ENCODE measurements at regions not wholly inside any gene's neighbourhood (a gene's known extent, or its start where the extent isn't known, plus 50 kb on each side); places are given as distances from the start of the nearest gene placed in this dataset.

DNA sequence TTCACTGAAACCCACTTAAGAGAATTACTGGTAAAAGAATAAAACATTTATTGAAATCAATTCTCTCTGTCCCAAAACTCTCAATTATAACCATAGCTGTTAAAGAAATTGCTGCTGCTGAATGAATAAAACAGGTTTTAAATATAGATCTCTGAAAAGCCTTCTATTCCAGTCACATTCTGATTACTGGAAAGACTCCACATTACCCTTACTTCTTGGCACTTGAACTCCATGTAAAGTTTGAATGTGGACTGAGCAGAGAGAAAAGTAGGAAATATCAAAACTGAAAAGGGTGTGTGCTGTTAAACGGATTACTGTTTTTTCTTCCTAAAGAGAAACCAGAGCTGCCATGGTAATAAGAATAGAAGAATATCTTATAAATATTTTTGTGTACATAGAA, 655.3 kb upstream of the SETBP1 start:
- ATAC-seq = no peak

DNA sequence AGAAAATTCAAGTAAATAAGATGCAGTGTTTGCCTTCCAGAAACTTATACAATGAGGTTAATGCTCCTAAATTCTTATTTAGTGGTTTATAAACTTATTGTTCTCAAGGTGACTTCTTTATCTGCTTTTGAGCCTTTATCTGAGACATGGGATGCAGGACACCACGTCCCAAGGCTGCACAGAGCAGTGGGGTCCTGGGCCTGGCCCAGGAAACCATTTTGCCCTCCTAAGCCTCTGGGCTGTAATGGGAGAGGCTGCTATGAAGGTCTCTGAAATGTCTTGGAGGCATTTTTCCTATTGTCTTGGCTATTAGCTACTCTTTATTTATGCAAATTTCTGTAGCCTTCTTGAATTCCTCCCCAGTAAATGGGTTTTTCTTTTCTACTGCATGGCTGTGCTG, 652.6 kb upstream of the SETBP1 start:
- no peak for ATAC-seq

DNA sequence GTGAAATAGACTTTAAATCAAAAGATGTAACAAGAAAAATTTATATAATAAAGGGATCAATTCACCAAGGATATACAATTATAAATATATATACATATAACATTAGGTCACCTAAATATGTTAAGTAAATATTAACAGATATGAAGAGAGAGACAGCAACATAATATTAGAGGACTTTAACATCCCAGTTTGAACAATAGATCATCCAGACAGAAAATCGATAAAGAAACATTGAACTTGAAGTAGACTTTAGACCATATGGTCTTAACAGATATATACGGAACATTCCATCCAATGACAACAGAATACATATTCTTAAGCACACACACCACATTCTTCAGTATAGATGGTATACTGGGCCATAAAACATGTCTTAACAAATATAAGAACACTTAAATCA, 649.6 kb upstream of the SETBP1 start:
- no peak for ATAC-seq

DNA sequence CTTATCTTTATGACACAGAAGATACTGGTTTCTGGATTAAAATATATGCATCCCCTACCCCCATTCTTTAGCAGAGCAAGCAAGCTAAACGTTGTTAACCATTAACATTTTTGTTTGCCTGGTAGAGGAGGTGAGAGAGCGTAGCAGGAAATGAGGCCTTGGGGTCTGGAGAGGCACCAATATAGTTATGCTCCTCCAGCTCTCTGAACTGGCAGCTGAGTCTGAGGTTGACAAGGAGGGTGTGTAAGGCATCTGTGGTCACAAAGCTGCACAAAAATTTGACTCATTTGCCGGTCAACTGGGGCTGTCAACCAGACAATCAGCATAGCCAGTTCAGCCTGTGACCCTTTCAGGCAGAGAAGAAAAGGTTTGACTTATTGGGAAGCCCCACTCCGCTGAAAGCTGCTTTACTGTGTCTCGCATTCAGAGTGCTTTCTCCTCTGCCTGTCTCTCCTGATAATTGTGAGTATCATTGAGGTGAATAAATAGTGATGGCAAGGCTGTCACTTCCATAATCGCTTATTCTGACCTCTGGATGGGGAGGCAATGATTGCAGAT, 647.5 kb upstream of the SETBP1 start:
- no peak for ATAC-seq

DNA sequence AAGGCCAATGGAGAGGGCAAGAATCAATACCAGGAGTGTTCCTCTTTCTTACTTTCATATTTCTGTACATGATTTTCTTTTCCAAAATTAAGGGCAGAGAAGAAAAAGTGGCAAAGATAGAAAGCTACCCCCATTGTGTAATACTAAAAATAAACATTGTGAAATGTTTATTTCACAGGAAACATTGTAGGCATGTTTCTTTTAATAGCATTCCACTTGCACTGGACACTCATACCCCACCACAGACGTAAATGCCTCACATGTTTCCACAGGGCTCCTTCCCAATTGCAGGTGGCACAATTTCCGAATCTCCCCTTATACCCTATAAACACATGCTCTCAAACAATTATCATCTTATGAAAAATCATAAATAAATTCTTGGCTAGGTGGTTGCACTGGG, 645.1 kb upstream of the SETBP1 start:
- no peak for ATAC-seq

DNA sequence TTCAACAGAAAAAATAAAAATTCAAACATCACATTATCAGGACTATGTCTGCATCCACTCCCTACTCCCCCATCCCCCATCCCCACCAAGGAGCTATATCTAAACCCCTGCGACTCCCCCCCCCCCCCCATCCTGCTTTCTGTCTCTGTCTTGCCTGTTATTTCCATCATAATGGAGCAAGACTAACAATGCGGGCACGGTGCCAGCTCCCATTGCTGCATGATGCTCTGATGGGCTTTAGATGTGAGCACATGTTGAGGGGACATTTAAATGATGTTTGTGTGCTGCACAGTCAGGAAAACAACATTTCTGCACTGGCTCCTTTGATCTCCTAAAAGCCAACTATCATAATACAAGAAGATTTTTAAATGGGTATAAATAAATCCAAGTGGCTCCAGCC, 644.2 kb upstream of the SETBP1 start:
- no peak for ATAC-seq

DNA sequence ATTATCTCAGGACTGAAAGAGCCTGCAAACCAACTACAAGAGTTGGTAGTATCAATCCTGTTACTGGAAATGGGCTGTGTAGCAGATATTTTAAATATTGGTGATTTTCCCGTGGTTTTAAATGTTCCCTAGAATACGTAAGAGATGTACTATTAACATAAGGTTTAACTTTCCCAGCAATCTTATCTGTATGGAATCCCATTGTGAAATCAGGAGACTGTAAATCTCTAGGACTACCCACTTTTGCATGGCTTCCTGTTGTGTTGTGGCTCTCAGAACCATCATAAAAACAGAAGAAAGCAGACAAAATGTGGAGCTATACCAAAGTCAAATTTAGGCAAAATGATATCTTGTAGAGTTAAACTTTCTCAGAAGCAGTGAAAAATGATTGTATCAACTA, 641.5 kb upstream of the SETBP1 start:
- no peak for ATAC-seq

DNA sequence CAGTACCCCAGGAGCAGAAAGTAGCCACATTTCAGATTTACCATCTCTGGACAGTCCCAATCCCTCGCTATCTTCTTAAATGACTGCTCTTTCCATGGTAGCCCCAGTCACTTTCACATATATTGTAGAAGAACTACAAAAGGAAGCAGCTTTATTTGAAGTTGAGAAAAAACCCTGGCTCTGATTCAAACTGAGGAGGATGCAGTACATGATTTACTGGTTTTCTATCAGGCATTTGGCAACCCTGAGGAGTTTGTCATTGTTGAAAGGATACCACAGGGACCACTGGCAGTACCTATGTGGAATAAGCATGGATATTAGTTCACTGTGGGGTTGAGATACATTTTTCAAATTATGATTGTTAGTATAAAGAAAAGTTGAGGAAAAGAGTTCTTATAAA, 640.9 kb upstream of the SETBP1 start:
- ATAC-seq = no peak

DNA sequence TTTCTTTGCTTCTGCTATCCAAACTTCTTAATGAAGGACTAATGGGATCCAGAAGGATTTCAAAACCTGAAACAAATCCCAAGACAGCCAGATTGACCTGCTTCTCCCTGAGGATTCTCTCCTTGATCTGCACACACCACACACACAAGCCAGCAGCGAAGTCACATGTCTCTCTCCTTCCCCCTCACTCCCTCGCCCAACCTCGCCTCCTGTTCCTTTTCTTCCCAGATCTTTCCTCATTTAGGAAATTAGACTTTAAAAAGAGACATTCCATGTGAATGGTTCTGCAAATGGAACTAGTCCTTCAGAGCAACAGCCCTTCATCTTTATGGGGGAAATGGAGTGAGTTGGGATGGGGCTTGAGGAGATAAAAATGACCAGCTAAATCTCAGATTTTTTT, 639.1 kb upstream of the SETBP1 start:
- no peak for ATAC-seq

DNA sequence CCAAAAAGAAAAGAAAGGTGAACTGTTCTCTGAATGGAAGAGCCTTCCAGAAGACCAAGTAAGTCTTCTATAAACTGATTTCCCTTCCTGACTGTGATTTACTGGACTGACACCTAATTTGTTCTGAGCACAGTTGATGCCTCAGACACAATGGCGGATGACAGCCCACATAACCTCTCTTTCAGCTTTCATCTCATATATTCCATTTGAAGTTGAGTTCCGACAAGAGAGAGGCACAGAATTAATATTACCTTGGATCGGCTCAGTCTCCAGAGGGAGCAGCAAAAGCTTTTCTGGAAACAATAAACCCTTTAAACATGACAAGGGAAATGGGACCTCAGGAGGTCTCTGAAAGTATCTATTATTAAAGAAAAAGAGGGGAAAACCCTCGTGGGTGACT, 638.7 kb upstream of the SETBP1 start:
- no peak for ATAC-seq

DNA sequence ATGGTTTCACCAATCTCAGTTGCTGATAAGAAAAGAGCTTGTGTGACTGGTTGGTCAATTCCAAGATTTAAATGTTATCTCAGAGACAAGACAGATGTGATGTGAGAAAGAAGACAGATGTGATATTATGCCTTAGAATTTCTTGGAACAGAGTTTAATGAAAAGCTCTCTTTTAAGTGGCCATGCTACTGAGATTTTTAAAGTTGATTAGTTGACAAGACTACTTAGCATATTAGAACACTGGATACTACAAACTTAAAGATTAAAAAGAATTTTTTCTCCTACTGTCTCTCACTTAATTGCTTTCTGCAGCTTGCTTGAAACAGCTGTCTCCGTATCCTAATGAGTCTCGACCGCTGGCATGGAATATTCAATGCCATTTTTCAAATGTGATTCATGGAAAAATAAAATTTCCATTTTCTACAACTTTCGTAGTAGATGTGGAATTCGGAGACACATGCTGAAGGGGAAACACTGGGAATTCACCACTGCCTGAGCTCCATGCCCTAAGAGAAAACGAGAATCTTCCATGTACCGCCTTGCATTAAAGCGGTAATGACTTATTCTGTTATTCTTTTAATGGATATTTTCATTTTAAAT, 634.2 kb upstream of the SETBP1 start:
- ATAC-seq = no peak

DNA sequence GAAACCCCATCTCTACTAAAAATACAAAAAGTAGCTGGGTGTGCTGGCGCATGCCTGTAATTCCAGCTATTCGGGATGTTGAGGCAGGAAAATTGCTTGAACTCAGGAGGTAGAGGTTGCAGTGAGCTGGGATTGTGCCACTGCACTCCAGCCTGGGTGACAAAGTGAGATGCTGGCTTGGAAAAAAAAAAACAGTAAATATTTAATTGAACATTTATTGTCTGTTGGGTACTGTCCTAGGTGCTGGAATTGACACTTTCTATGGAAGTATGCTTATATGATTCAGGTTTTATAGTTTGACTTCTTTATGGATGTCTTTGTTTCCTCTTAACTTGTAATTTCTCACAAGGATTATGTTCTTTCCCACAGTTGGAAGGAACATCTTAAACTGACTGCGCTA, 633.1 kb upstream of the SETBP1 start:
- ATAC-seq = no peak

DNA sequence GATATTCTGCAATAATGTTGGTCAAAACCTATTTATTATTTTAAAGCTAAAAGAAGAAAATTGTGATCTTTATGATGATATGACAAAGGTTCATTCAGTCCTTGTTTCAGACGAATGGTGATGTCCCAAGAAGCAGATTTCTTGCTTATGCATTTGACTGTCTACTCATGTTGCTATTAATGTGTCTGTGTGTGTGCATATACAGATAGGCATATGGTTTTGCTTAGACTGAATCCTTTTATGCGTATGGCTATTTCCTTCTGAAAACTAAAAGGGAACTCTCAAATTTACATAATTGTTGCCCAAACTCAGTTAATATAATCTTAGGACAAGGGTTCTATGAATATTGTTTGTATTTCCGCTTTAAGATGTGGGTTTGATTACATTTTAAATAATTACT, 632.3 kb upstream of the SETBP1 start:
- no peak for ATAC-seq

DNA sequence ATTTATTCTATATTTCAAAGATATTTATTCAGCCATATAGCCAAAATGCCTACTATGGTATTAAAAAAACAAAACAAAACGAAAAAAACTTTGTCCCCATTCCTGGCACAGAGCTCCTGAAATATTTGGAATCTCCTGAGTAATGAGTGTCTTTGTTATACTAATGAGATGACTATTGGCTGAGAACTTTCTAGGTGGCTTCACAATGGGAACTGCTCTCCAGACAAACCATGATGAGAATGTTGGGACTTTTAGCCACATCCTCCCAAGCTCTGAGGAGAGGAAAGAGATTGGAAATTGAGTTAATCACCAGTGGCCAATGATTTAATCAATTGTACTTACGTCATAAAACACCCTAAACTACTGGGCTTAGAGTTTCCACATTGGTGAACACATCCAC, 631.8 kb upstream of the SETBP1 start:
- ATAC-seq = no peak

DNA sequence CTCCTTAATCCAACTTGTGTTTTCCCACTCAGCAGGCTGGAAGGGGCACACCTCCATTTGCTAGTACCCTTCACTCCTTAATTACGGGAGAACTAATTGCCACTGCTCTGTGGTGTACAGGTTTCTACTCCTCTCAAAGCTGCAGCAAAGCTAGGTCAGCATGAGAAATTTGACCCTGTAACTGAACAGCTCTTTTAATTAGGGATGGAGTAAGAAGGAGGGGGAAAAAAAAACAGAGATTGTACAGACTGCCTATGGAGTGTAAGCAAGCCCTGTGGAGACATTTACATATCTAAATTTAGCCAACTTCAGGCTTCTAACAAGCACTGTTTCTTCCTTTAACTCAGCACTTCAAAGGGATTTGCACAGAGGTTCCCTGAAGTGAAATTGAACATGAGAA, 629.7 kb upstream of the SETBP1 start:
- ATAC-seq = no peak

DNA sequence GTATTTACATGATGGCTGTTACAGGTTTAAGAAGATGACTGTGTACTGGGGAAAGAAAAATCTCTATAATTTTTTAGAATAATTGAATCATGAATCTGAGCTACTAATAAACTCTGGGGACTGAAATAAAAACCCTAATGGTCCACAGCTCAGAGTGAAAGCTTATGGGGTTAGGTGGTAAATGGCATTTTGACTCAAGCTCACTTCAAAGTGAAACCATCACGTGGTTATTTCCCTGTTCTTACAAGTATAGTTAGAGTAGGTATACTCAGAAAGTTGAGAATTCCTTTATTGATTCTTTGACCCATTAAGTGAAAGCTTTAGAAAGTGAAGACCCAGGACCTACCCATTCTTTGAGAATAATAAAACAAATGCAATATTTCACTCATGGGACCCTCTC, 626.2 kb upstream of the SETBP1 start:
- no peak for ATAC-seq

DNA sequence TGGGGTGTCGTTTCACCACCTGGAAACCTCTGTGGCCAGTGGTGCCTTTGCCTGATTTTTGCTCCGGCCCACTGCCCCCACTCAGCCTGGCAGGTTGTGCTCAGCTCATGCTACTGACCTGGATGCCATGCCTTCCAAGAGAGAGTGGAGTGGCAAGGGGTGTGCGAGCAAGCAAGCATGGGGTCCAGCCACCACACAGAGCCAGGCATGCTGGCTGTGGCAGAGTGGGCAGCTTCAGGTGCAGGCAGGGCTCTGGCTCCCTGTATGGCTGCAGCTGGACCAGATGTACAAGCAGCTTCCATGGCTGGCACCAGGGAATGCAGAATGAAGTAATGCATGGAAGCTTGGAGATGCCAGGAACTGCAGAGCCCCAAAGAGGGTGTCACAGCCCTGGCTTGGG, 620.5 kb upstream of the SETBP1 start:
- ATAC-seq = no peak

DNA sequence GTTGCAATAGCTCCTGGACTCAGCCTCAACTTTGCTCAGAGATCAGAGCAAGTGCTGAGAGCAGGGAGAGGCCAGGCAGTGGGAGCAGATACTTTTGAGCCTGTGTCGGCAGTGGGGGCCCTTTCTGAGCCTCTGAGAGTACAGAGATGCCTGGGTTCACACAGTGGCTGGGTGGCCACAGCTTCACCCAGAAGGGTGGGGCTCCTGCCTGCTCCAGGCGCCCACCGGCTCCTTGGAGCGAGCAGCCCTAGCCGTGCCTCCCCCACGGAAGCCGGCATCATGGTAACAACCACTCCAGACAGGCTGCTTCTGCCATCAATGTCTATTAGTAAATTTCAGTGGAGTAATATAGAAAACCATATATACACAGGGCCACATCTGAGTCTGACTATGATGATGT, 619.2 kb upstream of the SETBP1 start:
- ATAC-seq = no peak

DNA sequence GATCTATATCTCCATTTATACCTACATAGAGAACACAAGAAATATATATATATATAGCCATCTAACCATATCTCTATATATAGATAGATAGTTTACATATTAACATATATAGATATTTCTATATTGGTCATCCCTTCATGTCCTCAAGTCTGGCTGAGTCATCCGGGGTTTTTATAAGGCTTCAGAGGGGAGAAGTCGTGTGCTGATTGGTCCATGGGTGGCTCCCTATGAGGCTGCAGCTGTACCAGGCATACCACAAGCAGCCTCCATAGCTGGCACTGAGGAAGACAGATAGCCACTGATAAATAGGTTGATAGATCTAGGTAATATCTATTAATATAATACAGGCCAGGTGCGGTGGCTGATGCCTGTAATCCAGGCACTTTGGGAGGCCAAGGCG, 618.3 kb upstream of the SETBP1 start:
- ATAC-seq = no peak

DNA sequence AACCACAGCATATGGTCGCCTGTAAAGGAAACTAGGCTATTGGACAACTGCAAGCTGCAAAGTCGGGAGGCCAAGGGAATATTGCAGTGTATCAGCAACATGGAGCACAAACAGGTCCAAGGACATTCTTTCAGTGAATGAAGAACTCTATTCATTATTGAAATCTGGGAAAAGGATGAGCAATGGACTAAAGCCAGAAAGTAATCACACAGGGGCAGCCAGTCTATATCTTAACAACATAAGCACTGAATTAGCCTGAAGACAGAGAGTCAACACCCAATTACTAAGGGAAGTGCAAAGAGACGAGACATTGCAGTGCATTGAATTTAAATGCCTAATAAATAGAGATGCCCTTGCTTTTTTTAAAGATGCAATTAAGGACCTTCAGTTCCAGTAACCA, 615.5 kb upstream of the SETBP1 start:
- no peak for ATAC-seq

DNA sequence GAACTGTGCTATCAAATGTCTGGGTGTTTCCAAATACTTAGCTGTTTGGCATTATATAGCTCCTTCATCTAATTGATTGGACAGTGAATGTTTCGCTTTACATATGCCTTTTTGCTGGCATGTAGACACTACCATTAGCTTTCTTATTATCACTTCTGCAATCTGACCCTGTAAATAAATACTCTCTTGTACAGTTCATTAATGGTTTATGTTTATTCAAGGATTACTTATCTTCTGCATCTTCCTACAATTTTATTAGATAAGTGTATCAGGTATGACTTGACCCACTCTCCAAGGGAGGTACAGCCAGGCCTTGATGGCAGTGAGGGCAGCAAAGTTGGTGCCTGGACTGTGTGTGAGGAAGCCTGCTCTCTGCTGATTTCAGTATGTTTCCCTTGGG, 614.1 kb upstream of the SETBP1 start:
- no peak for ATAC-seq

DNA sequence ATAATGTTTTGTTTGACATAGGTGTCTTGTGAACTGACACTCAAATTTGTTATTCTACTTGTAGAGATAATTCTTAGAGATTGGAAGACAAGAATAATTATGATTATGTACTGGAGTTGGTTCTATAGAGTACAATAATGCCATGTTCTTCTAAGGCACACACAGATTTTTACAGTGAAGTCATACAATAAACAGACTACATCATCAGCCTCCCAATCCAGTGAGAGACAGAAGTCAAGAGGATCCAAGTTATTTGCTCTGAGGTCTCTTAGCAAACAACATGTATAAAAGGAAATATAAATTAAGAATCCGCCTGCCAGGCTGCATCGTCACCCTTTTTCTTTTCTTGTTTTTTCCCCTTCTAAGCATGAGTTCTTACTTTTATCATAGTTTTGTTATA, 613.5 kb upstream of the SETBP1 start:
- no peak for ATAC-seq

DNA sequence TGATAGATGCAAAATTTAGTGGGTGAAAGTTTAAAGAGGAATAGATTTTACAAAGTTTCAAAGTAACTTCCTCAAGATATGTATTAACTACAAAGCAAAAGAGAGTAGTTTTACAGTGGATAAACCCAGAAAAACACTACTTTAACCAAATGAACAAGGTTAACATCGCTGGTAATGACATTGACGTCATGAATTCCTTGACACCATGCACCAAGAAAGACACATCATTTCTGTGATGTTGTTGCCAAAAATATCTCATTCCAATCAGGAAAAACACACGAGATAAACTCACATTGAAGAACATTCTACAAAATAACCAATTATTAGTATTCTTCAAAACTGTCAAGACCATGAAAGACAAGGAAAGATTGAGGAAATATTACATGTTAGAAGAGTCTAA, 605.6 kb upstream of the SETBP1 start:
- no peak for ATAC-seq

DNA sequence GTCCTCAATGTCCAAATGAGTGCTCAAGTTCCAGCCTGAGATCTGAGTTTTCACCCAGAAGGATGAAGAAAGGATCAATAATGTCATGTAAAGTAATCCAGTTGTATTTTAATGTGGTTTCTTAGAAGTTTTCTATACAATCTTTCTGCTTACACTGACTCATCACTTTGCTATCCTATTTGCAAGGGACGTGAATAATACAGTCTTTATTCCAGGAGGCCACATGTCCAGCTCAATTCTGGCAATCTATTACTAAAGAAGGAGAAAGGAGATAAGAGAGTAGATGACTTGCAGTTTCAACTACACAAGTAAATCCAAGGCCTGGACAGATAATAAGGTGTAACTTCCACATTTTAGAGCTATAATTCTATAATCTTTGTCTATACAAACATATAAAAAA, 601.1 kb upstream of the SETBP1 start:
- ATAC-seq = no peak

DNA sequence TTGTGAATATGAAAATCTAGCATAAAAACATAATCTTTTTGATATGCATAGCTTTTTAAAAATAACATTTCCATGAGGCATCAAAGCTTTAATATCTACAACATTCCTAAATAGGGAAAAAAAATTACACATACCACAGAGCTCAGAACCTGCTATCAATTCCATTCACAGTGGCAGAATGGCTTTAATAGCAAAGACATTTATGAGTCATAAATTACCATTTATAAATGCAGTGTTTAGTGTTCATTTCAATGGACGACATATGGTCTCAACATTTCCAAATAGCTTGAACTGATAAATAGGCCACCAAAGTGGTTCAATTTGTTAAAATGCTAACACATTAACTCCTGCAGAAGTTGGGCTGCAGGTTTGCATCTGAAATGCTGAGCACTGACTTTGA, 600.6 kb upstream of the SETBP1 start:
- no peak for ATAC-seq

DNA sequence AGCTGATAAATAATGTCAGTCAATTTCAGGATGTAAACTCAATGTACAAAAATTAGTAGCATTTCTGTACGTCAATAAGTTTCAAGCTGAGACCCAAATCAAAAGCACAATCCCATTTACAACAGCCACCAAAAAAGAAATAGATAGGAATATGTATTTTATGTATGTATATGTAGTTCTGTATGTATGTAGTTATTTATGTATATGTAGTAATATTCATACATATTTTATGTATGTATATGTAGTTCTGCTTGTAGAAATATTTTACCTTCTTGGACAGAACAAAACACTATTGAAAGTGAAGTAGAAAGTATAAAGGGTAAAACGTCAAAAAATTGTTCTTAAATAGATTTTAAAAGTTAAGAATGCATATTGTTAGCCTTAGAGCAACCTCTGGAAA, 591.0 kb upstream of the SETBP1 start:
- no peak for ATAC-seq
